ENCODE measurements at regions not wholly inside any gene's neighbourhood (a gene's known extent, or its start where the extent isn't known, plus 50 kb on each side); places are given as distances from the start of the nearest gene placed in this dataset.
"Not testable (repeated sequence)": the region's sequence is repeated elsewhere in the genome, so short reads cannot be mapped to it uniquely, and the experiment has no call there.

GRCh38 chr11:60592601-60593000, 77.4 kb downstream of the MS4A13 start:
- no peak for DNase-seq

- DNase-seq = no peak
Measured at GRCh38 chr11:60594998-60595642, 79.9 kb downstream of the MS4A13 start.

GRCh38 chr11:60607483-60607882, 91.9 kb upstream of the MS4A8 start:
- no peak for DNase-seq

GRCh38 chr11:60609632-60610031, 89.8 kb upstream of the MS4A8 start:
- no peak for DNase-seq

GRCh38 chr11:60610702-60611101, 88.7 kb upstream of the MS4A8 start:
- no peak for DNase-seq

- DNase-seq = no peak
Measured at GRCh38 chr11:60615497-60615896, 83.9 kb upstream of the MS4A8 start.

GRCh38 chr11:60621940-60622339, 77.5 kb upstream of the MS4A8 start:
- not testable (repeated sequence) for DNase-seq

GRCh38 chr11:60622776-60623175, 76.6 kb upstream of the MS4A8 start:
- not testable (repeated sequence) for DNase-seq

- DNase-seq = peak; percentile 74
Measured at GRCh38 chr11:60625262-60625661, 74.2 kb upstream of the MS4A8 start.

- DNase-seq = no peak
Measured at GRCh38 chr11:60629399-60629798, 70.0 kb upstream of the MS4A8 start.

GRCh38 chr11:60631944-60632343, 67.5 kb upstream of the MS4A8 start:
- DNase-seq = no peak

GRCh38 chr11:60633645-60634044, 65.8 kb upstream of the MS4A8 start:
- DNase-seq = no peak

GRCh38 chr11:60634126-60634525, 65.3 kb upstream of the MS4A8 start:
- peak; percentile 2 for DNase-seq

- no peak for DNase-seq
Measured at GRCh38 chr11:60641940-60642339, 57.5 kb upstream of the MS4A8 start.

GRCh38 chr11:60647087-60647486, 52.3 kb upstream of the MS4A8 start:
- DNase-seq = no peak
